ENCODE measurements at regions not wholly inside any gene's neighbourhood (a gene's known extent, or its start where the extent isn't known, plus 50 kb on each side); places are given as distances from the start of the nearest gene placed in this dataset.

DNA sequence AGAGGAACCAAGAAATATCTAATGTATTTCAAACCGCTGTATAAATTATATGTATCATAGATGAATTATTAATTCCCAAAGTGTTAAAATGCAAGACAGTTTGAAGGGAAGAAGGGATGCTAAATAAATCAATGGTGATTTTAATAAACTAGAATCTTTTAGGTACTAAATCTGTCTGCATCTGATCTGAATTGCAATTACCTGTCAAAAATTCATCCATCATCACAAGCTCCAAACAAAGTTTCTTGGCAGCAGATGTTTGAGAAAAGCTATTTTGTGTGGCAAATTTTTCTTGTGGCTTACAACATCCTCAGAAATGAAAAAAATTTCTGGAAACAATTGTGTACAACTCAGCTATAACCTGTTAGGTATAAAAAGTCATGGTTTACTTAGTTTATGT lies 816.0 kb upstream of the NDST4 start:
- TF ChIP-seq, protein P1, sequence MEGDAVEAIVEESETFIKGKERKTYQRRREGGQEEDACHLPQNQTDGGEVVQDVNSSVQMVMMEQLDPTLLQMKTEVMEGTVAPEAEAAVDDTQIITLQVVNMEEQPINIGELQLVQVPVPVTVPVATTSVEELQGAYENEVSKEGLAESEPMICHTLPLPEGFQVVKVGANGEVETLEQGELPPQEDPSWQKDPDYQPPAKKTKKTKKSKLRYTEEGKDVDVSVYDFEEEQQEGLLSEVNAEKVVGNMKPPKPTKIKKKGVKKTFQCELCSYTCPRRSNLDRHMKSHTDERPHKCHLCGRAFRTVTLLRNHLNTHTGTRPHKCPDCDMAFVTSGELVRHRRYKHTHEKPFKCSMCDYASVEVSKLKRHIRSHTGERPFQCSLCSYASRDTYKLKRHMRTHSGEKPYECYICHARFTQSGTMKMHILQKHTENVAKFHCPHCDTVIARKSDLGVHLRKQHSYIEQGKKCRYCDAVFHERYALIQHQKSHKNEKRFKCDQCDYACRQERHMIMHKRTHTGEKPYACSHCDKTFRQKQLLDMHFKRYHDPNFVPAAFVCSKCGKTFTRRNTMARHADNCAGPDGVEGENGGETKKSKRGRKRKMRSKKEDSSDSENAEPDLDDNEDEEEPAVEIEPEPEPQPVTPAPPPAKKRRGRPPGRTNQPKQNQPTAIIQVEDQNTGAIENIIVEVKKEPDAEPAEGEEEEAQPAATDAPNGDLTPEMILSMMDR (conservative IDR thresholded peaks at IDR 0.05; ENCODE audit: low read depth, low read length), result no peak
- TF ChIP-seq EZH2phosphoT487 (IDR thresholded peaks at IDR 0.05; ENCODE audit: borderline replicate concordance, low read length), result no peak
- no peak for TF ChIP-seq EZH2 (IDR thresholded peaks at IDR 0.05; ENCODE audit: low read length, unreplicated experiment)

Measured in PC-3 (cell line).